ENCODE measurements at regions not wholly inside any gene's neighbourhood (a gene's known extent, or its start where the extent isn't known, plus 50 kb on each side); places are given as distances from the start of the nearest gene placed in this dataset.

DNA sequence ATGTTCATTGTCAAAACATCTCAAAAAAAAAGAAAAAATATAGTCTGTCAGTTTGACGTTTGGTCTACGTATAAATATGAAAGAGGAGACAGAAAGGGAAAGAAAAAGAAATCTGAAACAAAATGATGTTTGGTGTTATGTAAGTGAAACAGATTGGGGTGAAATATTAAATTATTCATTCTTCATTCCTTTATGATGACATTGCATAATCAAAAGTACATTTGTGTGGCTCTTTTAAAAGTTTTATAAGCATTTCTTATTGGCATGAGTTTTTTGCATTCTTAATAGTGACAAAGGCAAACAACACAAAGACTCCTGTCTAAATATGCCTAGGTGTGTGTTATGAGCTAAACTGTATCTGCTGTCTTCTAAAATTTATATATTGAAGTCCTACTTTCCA is 232.6 kb downstream of the EFNB2 start:
- no peak for ATAC-seq
- Histone ChIP-seq H3K4me1 (ENCODE audit: control insufficient read depth in 1 of 2, insufficient read depth in 2 of 2, low read length in 2 of 2) (no peaks in the 10 kb centered on the region), H3K79me2 (ENCODE audit: insufficient read depth, low read length) (no peaks in the 10 kb centered on the region), H4K20me1 (ENCODE audit: insufficient read depth) (no peaks in the 10 kb centered on the region), H3K27me3 (ENCODE audit: insufficient read depth, low read length) (no peaks in the 10 kb centered on the region), H3K36me3 (ENCODE audit: control insufficient read depth in 1 of 2, insufficient read depth in 2 of 2, low read length in 2 of 2) (no peaks in the 10 kb centered on the region), H3K27ac (ENCODE audit: low read depth, low read length) (no peak overlapping the region), H3K9me2 (ENCODE audit: insufficient read depth) (no peaks in the 10 kb centered on the region), H3K9ac (ENCODE audit: low read length) (no peak overlapping the region), H3K4me2 (ENCODE audit: low read length) (no peak overlapping the region), H2AFZ (ENCODE audit: low read depth, low read length, poor library complexity, severe bottlenecking) (no peak overlapping the region), H3K4me3 (replicated peaks in 1 of 2; ENCODE audit: low read depth in 1 of 2, low read length in 2 of 2) (no peak overlapping the region), H3K9me3 (ENCODE audit: control insufficient read depth in 1 of 2, insufficient read depth in 1 of 2, low read depth in 1 of 2, low read length in 2 of 2) (no peaks in the 10 kb centered on the region)
- ChIA-PET CTCF (no interaction called here), POLR2A (no interaction called here), RAD21 (ENCODE audit: low non-redundant PET in 1 of 2, low total read pairs in 2 of 2, uncharacterized antibody in 2 of 2, unreplicated experiment in 2 of 2) (no interaction called here)
- TF ChIP-seq, protein P1, sequence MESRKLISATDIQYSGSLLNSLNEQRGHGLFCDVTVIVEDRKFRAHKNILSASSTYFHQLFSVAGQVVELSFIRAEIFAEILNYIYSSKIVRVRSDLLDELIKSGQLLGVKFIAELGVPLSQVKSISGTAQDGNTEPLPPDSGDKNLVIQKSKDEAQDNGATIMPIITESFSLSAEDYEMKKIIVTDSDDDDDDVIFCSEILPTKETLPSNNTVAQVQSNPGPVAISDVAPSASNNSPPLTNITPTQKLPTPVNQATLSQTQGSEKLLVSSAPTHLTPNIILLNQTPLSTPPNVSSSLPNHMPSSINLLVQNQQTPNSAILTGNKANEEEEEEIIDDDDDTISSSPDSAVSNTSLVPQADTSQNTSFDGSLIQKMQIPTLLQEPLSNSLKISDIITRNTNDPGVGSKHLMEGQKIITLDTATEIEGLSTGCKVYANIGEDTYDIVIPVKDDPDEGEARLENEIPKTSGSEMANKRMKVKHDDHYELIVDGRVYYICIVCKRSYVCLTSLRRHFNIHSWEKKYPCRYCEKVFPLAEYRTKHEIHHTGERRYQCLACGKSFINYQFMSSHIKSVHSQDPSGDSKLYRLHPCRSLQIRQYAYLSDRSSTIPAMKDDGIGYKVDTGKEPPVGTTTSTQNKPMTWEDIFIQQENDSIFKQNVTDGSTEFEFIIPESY (IDR thresholded peaks at IDR 0.05; ENCODE audit: extremely low read depth, insufficient replicate concordance, low read length), result no peak
- TF ChIP-seq JUND (IDR thresholded peaks at IDR 0.05) (no peak), EGR1 (IDR thresholded peaks at IDR 0.05; ENCODE audit: low read depth) (no peak), EZH2 (IDR thresholded peaks at IDR 0.05) (no peak), FOSL1 (IDR thresholded peaks at IDR 0.05; ENCODE audit: low read depth) (no peak), POLR2A (IDR thresholded peaks at IDR 0.05; ENCODE audit: borderline replicate concordance, extremely low read depth, insufficient read depth, insufficient read length) (no peak), CBX3 (IDR thresholded peaks at IDR 0.05; ENCODE audit: low read depth) (no peak), EZH2phosphoT487 (IDR thresholded peaks at IDR 0.05; ENCODE audit: borderline replicate concordance) (no peak), SIN3A (IDR thresholded peaks at IDR 0.05; ENCODE audit: low read depth) (no peak)
- TF ChIP-seq, protein P2, sequence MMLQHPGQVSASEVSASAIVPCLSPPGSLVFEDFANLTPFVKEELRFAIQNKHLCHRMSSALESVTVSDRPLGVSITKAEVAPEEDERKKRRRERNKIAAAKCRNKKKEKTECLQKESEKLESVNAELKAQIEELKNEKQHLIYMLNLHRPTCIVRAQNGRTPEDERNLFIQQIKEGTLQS (IDR thresholded peaks at IDR 0.05), result no peak
- TF ChIP-seq, protein P3, sequence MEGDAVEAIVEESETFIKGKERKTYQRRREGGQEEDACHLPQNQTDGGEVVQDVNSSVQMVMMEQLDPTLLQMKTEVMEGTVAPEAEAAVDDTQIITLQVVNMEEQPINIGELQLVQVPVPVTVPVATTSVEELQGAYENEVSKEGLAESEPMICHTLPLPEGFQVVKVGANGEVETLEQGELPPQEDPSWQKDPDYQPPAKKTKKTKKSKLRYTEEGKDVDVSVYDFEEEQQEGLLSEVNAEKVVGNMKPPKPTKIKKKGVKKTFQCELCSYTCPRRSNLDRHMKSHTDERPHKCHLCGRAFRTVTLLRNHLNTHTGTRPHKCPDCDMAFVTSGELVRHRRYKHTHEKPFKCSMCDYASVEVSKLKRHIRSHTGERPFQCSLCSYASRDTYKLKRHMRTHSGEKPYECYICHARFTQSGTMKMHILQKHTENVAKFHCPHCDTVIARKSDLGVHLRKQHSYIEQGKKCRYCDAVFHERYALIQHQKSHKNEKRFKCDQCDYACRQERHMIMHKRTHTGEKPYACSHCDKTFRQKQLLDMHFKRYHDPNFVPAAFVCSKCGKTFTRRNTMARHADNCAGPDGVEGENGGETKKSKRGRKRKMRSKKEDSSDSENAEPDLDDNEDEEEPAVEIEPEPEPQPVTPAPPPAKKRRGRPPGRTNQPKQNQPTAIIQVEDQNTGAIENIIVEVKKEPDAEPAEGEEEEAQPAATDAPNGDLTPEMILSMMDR (IDR thresholded peaks at IDR 0.05 in 2 of 3, conservative IDR thresholded peaks at IDR 0.05 in 1 of 3; ENCODE audit: borderline replicate concordance in 1 of 3, insufficient read depth in 1 of 3, low read depth in 2 of 3, low read length in 2 of 3), result no peak
- DNase-seq (ENCODE audit: low read depth, low spot score), result no peak
- intact Hi-C loops (cut with micrococcal nuclease), result no loop called here
- BruUV-seq (replicated peaks), result no TSS peak

All from HCT116 (cell line).